Panc1 (cell line): ENCODE measurements at regions not wholly inside any gene's neighbourhood (a gene's known extent, or its start where the extent isn't known, plus 50 kb on each side); places are given as distances from the start of the nearest gene placed in this dataset.

Source experiments
- POLR2AphosphoS5 ChIP-seq: IDR thresholded peaks from 2 replicates; pipeline ENCODE4 v1.6.1; 2012; ENCODE audit warnings: mild to moderate bottlenecking, low read depth, low read length, moderate library complexity
- TCF7L2 ChIP-seq: IDR thresholded peaks from 2 replicates; pipeline ENCODE4 v1.6.1; 2011; ENCODE audit warnings: mild to moderate bottlenecking, low read depth, low read length, inconsistent platforms
- TF ChIP-seq, protein P1 (sequence below): fragments of 450-650 bp; IDR thresholded peaks from 2 replicates; pipeline ENCODE4 v1.5.1; 2017; ENCODE audit warnings: mild to moderate bottlenecking
- TF ChIP-seq, protein P2 (sequence below), 2 experiments: IDR thresholded peaks; 2 replicates each; pipeline ENCODE4 v1.6.1; 2011 to 2012; ENCODE audit warnings: low read depth in 2 of 2, control low read depth in 1 of 2, low read length in 1 of 2, mild to moderate bottlenecking in 1 of 2, moderate library complexity in 1 of 2; ENCODE audit not compliant: insufficient read depth in 1 of 2

DNA sequence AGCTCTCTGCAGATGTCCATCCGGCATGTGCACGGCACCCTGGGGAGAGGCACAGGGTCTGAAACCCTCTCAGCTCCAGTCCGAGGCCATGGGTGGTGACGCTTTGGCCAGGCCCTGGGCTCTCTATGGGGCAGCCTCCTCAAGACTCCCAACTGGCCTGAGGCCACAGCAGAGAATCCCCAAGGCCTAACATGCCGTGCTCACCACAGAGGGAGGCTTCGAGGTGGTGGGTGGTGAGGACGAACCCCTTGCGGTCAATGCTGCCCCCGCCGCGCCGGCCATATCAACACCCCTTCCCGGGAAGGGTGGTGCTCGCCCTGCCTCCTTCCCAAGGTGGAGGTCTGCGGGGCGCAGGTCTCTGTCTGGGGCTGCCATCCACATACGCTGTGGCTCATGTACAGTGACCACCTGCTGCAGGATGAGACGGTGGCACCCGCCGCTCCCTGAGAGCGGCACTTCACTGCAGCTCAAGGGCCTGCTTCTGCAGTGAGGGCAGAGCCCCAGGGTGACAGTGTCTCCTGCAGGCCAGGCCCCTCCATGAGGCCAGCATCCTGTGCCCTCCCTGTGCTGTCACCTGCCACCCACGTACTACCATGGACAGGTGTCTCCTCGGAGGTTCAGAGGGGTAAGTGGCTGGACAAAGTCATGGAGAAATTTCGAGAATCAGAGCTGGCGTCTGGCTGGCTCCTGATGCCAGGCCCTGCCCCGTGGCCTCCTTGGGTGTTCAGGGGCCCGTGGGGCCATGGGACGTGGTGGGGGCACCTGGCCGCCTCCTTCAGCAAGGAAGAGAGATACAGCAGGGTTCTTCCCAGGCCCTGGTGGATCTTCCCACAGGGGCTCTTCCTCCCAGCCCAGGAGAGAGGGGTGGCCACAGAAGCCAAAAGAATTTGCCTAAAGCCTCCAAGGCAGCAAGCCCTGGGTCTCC lies 54.6 kb upstream of the ACSF3 start:
- TF ChIP-seq POLR2AphosphoS5 = no peak
- TF ChIP-seq, protein P1, sequence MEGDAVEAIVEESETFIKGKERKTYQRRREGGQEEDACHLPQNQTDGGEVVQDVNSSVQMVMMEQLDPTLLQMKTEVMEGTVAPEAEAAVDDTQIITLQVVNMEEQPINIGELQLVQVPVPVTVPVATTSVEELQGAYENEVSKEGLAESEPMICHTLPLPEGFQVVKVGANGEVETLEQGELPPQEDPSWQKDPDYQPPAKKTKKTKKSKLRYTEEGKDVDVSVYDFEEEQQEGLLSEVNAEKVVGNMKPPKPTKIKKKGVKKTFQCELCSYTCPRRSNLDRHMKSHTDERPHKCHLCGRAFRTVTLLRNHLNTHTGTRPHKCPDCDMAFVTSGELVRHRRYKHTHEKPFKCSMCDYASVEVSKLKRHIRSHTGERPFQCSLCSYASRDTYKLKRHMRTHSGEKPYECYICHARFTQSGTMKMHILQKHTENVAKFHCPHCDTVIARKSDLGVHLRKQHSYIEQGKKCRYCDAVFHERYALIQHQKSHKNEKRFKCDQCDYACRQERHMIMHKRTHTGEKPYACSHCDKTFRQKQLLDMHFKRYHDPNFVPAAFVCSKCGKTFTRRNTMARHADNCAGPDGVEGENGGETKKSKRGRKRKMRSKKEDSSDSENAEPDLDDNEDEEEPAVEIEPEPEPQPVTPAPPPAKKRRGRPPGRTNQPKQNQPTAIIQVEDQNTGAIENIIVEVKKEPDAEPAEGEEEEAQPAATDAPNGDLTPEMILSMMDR = no peak
- TF ChIP-seq, protein P2, sequence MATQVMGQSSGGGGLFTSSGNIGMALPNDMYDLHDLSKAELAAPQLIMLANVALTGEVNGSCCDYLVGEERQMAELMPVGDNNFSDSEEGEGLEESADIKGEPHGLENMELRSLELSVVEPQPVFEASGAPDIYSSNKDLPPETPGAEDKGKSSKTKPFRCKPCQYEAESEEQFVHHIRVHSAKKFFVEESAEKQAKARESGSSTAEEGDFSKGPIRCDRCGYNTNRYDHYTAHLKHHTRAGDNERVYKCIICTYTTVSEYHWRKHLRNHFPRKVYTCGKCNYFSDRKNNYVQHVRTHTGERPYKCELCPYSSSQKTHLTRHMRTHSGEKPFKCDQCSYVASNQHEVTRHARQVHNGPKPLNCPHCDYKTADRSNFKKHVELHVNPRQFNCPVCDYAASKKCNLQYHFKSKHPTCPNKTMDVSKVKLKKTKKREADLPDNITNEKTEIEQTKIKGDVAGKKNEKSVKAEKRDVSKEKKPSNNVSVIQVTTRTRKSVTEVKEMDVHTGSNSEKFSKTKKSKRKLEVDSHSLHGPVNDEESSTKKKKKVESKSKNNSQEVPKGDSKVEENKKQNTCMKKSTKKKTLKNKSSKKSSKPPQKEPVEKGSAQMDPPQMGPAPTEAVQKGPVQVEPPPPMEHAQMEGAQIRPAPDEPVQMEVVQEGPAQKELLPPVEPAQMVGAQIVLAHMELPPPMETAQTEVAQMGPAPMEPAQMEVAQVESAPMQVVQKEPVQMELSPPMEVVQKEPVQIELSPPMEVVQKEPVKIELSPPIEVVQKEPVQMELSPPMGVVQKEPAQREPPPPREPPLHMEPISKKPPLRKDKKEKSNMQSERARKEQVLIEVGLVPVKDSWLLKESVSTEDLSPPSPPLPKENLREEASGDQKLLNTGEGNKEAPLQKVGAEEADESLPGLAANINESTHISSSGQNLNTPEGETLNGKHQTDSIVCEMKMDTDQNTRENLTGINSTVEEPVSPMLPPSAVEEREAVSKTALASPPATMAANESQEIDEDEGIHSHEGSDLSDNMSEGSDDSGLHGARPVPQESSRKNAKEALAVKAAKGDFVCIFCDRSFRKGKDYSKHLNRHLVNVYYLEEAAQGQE (IDR thresholded peaks at IDR 0.05; ENCODE audit: insufficient read depth in 1 of 2, low read depth in 2 of 2, low read length in 1 of 2) = peak; percentile 36 to 53; a peak in 2 of 4 replicates
- no peak for TF ChIP-seq TCF7L2
